ENCODE measurements at regions not wholly inside any gene's neighbourhood (a gene's known extent, or its start where the extent isn't known, plus 50 kb on each side); places are given as distances from the start of the nearest gene placed in this dataset.

DNA sequence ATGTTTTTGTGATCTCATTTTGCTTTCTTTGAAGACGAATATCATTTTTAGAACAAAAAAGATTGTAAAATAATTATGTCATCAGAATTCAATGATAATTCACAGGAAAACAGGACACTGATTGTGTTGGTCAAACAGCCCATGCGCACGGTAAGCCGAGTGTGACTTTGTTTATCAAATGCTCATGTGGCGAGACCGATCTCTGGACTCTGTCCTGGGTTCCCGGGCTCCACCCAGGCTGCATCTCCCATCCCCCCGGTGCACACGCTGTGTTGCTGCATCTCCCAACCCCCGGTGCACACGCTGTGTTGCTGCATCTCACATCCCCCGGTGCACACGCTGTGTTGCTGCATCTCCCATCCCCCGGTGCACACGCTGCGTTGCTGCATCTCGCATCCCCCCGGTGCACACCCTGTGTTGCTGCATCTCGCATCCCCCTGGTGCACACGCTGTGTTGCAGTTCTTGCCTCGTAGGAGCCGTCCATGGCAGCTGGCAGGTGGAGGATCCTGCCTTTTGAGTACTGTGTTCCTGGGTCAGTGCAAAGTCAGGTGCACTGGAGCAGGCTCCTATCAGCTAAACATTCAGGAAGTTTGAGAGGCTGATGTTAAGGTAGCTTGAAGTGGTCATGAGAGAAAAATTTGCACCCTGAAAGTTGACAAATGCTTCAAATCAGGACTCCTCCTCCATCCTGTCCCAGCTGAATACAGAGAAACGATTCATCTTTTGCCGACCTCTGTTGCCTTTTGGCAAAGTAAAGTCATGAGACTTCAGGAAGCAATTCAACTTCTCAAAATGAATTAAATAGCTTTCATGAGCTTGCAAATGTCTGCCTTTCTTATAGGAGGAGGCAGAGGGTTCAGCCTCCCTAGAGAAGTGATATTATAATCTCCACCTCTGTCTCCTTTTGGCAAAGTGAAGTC lies 77.1 kb upstream of the FRMD1 start:
- H3K27me3 ChIP-seq (replicated peaks): no peaks in the 10 kb centered on the region
- in situ Hi-C loops (cut with HindIII; ENCODE audit: low pct_ligation_motif_present, low sequenced_read_pairs): no loop called here
- TF ChIP-seq CTCF (IDR thresholded peaks at IDR 0.05; ENCODE audit: low read depth, low read length, missing control alignments): no peak
- H3K4me3 ChIP-seq (ENCODE audit: low read depth, low read length): no peak overlapping the region
- DNase-seq: no peak
- peak overlapping the region; percentile 59 for H3K27ac ChIP-seq
- no peaks in the 10 kb centered on the region for H3K36me3 ChIP-seq (replicated peaks)

- DNase-seq: peak; percentile 59
- Histone ChIP-seq H3K27me3 (replicated peaks) (no peaks in the 10 kb centered on the region), H3K4me3 (ENCODE audit: low read depth, low read length) (no peak overlapping the region), H3K27ac (peak overlapping the region; percentile 11), H3K36me3 (replicated peaks) (no peaks in the 10 kb centered on the region)
- TF ChIP-seq CTCF (IDR thresholded peaks at IDR 0.05; ENCODE audit: low read depth, low read length, missing control alignments): no peak
- in situ Hi-C loops (cut with HindIII; ENCODE audit: low pct_ligation_motif_present, low sequenced_read_pairs): no loop called here
These were observed 76.2 kb upstream of the FRMD1 start for GRCh38 chr6:168155193-168155592.

- in situ Hi-C loops (cut with HindIII; ENCODE audit: low pct_ligation_motif_present, low sequenced_read_pairs): no loop called here
- Histone ChIP-seq H3K27me3 (replicated peaks) (no peaks in the 10 kb centered on the region), H3K27ac (no peak overlapping the region), H3K36me3 (replicated peaks) (no peaks in the 10 kb centered on the region), H3K4me3 (ENCODE audit: low read depth, low read length) (no peak overlapping the region)
- TF ChIP-seq CTCF (IDR thresholded peaks at IDR 0.05; ENCODE audit: low read depth, low read length, missing control alignments): no peak
- no peak for DNase-seq
These were observed 75.4 kb upstream of the FRMD1 start for GRCh38 chr6:168154263-168154917.

DNA sequence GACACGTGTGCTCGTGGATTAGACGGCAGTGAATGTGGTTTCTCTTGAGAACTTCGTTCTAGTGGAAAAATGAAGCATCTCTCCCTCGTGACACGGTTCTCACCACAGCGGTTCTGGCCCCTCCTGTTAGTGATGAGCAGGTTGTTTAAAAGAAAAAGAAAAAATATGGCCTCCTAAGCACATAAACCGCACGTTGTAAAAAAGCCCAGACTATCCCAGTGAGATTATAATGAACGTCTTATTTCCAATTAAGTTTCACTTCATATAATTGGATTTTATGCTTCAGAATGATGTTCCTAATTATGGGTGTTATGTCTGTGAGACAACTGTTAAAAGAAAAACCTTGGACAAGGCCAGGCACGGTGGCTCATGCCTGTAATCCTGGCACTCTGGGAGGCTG lies 74.5 kb upstream of the FRMD1 start:
- H3K27ac ChIP-seq: no peak overlapping the region
- no peak for DNase-seq
- H3K4me3 ChIP-seq (ENCODE audit: low read depth, low read length): no peak overlapping the region
- TF ChIP-seq CTCF (IDR thresholded peaks at IDR 0.05; ENCODE audit: low read depth, low read length, missing control alignments): no peak
- in situ Hi-C loops (cut with HindIII; ENCODE audit: low pct_ligation_motif_present, low sequenced_read_pairs): no loop called here
- H3K36me3 ChIP-seq (replicated peaks): no peaks in the 10 kb centered on the region
- no peaks in the 10 kb centered on the region for H3K27me3 ChIP-seq (replicated peaks)

GRCh38 chr6:168152980-168153379 lies 74.0 kb upstream of the FRMD1 start:
- in situ Hi-C loops (cut with HindIII; ENCODE audit: low pct_ligation_motif_present, low sequenced_read_pairs): no loop called here
- Histone ChIP-seq H3K27me3 (replicated peaks) (no peaks in the 10 kb centered on the region), H3K27ac (no peak overlapping the region), H3K36me3 (replicated peaks) (no peaks in the 10 kb centered on the region), H3K4me3 (ENCODE audit: low read depth, low read length) (no peak overlapping the region)
- DNase-seq: no peak
- no peak for TF ChIP-seq CTCF (IDR thresholded peaks at IDR 0.05; ENCODE audit: low read depth, low read length, missing control alignments)

Data from brain microvascular endothelial cell (primary cell).